ENCODE measurements at regions not wholly inside any gene's neighbourhood (a gene's known extent, or its start where the extent isn't known, plus 50 kb on each side); places are given as distances from the start of the nearest gene placed in this dataset.

- H3K27ac ChIP-seq, result no peak overlapping the region
- TF ChIP-seq ZFX (IDR thresholded peaks at IDR 0.05; ENCODE audit: borderline replicate concordance) (no peak), CTCF (IDR thresholded peaks at IDR 0.05) (no peak)
These were observed 134.7 kb upstream of the CITED2 start for GRCh38 chr6:139509167-139509566.

- TF ChIP-seq ZFX (IDR thresholded peaks at IDR 0.05; ENCODE audit: borderline replicate concordance), result no peak
- no peak for TF ChIP-seq CTCF (IDR thresholded peaks at IDR 0.05)
- no peak overlapping the region for H3K27ac ChIP-seq
These were observed 134.1 kb upstream of the CITED2 start for GRCh38 chr6:139508576-139508975.

- TF ChIP-seq ZFX (IDR thresholded peaks at IDR 0.05; ENCODE audit: borderline replicate concordance) (no peak), CTCF (IDR thresholded peaks at IDR 0.05) (no peak)
These were observed 133.6 kb upstream of the CITED2 start for GRCh38 chr6:139508023-139508422.

GRCh38 chr6:139500977-139501376, 126.5 kb upstream of the CITED2 start:
- no peak overlapping the region for H3K27ac ChIP-seq
- TF ChIP-seq ZFX (IDR thresholded peaks at IDR 0.05; ENCODE audit: borderline replicate concordance) (no peak), CTCF (IDR thresholded peaks at IDR 0.05) (no peak)

More at GRCh38 chr6:139508023-139508422, 133.6 kb upstream of the CITED2 start:
- H3K27ac ChIP-seq, result no peak overlapping the region

- TF ChIP-seq ZFX (IDR thresholded peaks at IDR 0.05; ENCODE audit: borderline replicate concordance), result no peak
- TF ChIP-seq CTCF (IDR thresholded peaks at IDR 0.05), result no peak
These were observed 124.3 kb upstream of the CITED2 start for GRCh38 chr6:139498715-139499114.

GRCh38 chr6:139497345-139497961, 123.0 kb upstream of the CITED2 start:
- no peak overlapping the region for H3K27ac ChIP-seq
- TF ChIP-seq CTCF (IDR thresholded peaks at IDR 0.05) (no peak), ZFX (IDR thresholded peaks at IDR 0.05; ENCODE audit: borderline replicate concordance) (no peak)

More at GRCh38 chr6:139498715-139499114, 124.3 kb upstream of the CITED2 start:
- H3K27ac ChIP-seq, result no peak overlapping the region

- no peak overlapping the region for H3K27ac ChIP-seq
- TF ChIP-seq CTCF (IDR thresholded peaks at IDR 0.05), result no peak
- TF ChIP-seq ZFX (IDR thresholded peaks at IDR 0.05; ENCODE audit: borderline replicate concordance), result no peak
These were observed 122.4 kb upstream of the CITED2 start for GRCh38 chr6:139496654-139497344.
